ENCODE measurements at regions not wholly inside any gene's neighbourhood (a gene's known extent, or its start where the extent isn't known, plus 50 kb on each side); places are given as distances from the start of the nearest gene placed in this dataset.

- TF ChIP-seq, protein P1, sequence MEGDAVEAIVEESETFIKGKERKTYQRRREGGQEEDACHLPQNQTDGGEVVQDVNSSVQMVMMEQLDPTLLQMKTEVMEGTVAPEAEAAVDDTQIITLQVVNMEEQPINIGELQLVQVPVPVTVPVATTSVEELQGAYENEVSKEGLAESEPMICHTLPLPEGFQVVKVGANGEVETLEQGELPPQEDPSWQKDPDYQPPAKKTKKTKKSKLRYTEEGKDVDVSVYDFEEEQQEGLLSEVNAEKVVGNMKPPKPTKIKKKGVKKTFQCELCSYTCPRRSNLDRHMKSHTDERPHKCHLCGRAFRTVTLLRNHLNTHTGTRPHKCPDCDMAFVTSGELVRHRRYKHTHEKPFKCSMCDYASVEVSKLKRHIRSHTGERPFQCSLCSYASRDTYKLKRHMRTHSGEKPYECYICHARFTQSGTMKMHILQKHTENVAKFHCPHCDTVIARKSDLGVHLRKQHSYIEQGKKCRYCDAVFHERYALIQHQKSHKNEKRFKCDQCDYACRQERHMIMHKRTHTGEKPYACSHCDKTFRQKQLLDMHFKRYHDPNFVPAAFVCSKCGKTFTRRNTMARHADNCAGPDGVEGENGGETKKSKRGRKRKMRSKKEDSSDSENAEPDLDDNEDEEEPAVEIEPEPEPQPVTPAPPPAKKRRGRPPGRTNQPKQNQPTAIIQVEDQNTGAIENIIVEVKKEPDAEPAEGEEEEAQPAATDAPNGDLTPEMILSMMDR (IDR thresholded peaks at IDR 0.05) = no peak
- TF ChIP-seq POLR2A (IDR thresholded peaks at IDR 0.05) (no peak), POLR2AphosphoS5 (IDR thresholded peaks at IDR 0.05) (no peak)
Measured at GRCh38 chr18:34592481-34592880, 117.6 kb upstream of the DTNA start.

Measured in breast epithelium (tissue), 3 donors.